Neural progenitor cell (in vitro differentiated cells): ENCODE measurements at regions not wholly inside any gene's neighbourhood (a gene's known extent, or its start where the extent isn't known, plus 50 kb on each side); places are given as distances from the start of the nearest gene placed in this dataset.

Source experiments
- DNase-seq: peaks from one replicate; pipeline ENCODE4 v3.0.0-alpha.2; 2016; ENCODE audit warnings: low spot score
- H2AFZ ChIP-seq: fragments of 200-600 bp; sonication (generic); replicated peaks from 2 replicates; pipeline ENCODE4 v1.6.1; 2016; ENCODE audit warnings: antibody characterized with exemption
- H3F3A ChIP-seq: fragments of 200-600 bp; sonication (generic); 2 replicates; pipeline ENCODE4 v1.6.1; 2016; ENCODE audit warnings: antibody characterized with exemption, low read depth
- H3K27ac ChIP-seq: fragments of 200-600 bp; sonication (generic); 2 replicates; pipeline ENCODE4 v1.5.1; 2016; ENCODE audit warnings: mild to moderate bottlenecking
- H3K27me3 ChIP-seq: fragments of 200-600 bp; sonication (generic); 2 replicates; pipeline ENCODE4 v1.6.1; 2016; ENCODE audit warnings: mild to moderate bottlenecking, moderate library complexity
- H3K36me3 ChIP-seq: fragments of 200-600 bp; sonication (generic); 2 replicates; pipeline ENCODE4 v1.5.1; 2016
- H3K4me1 ChIP-seq: fragments of 200-600 bp; sonication (generic); 2 replicates; pipeline ENCODE4 v1.6.1; 2016; ENCODE audit warnings: mixed run types
- H3K4me2 ChIP-seq: fragments of 200-600 bp; sonication (generic); 2 replicates; pipeline ENCODE4 v1.6.1; 2016
- H3K4me3 ChIP-seq: fragments of 200-600 bp; sonication (generic); 2 replicates; pipeline ENCODE4 v1.5.1; 2016
- H3K79me2 ChIP-seq: fragments of 200-600 bp; sonication (generic); 2 replicates; pipeline ENCODE4 v1.6.1; 2016; ENCODE audit warnings: low read depth
- H3K9ac ChIP-seq: fragments of 200-600 bp; sonication (generic); 2 replicates; pipeline ENCODE4 v1.6.1; 2016
- H3K9me3 ChIP-seq: fragments of 200-600 bp; sonication (generic); 2 replicates; pipeline ENCODE4 v1.5.1; 2016; ENCODE audit warnings: low read depth
- H4K20me1 ChIP-seq: fragments of 200-600 bp; sonication (generic); 2 replicates; pipeline ENCODE4 v1.6.1; 2016; ENCODE audit warnings: low read depth
- H3K27ac Mint-ChIP-seq: 3 replicates; pipeline ENCODE4 v1.8.0; 2021; ENCODE audit warnings: mixed read lengths
- H3K27me3 Mint-ChIP-seq: 2 replicates; pipeline ENCODE4 v1.8.0; 2022; ENCODE audit warnings: low read depth, mild to moderate bottlenecking, inconsistent platforms, moderate library complexity, mixed read lengths; ENCODE audit not compliant: insufficient read depth
- H3K36me3 Mint-ChIP-seq: 3 replicates; pipeline ENCODE4 v1.8.0; 2021; ENCODE audit warnings: mixed read lengths
- H3K4me1 Mint-ChIP-seq: 3 replicates; pipeline ENCODE4 v1.8.0; 2021; ENCODE audit warnings: mixed read lengths
- H3K4me3 Mint-ChIP-seq: 3 replicates; pipeline ENCODE4 v1.8.0; 2021; ENCODE audit warnings: mild to moderate bottlenecking, moderate library complexity, mixed read lengths
- H3K9me3 Mint-ChIP-seq: 3 replicates; pipeline ENCODE4 v1.8.0; 2020; ENCODE audit warnings: mixed read lengths
- CTCF ChIP-seq: fragments of 200-600 bp; sonication (generic); IDR thresholded peaks from 2 replicates; pipeline ENCODE4 v1.5.1; 2017; ENCODE audit warnings: antibody characterized with exemption, mild to moderate bottlenecking
- EZH2 ChIP-seq: fragments of 200-600 bp; sonication (generic); IDR thresholded peaks from 2 replicates; pipeline ENCODE4 v1.6.1; 2017; ENCODE audit warnings: antibody characterized with exemption, mild to moderate bottlenecking, moderate library complexity
- EZH2phosphoT487 ChIP-seq: fragments of 200-600 bp; sonication (generic); IDR thresholded peaks from 2 replicates; pipeline ENCODE4 v1.6.1; 2017; ENCODE audit warnings: antibody characterized with exemption

- TF ChIP-seq EZH2 (no peak), EZH2phosphoT487 (no peak), CTCF (no peak)
- H3K9me3 ChIP-seq: no peaks in the 10 kb centered on the region
- no peak overlapping the region for H3K4me3 ChIP-seq
- H4K20me1 ChIP-seq: no peaks in the 10 kb centered on the region
- Mint-ChIP-seq H3K27ac (no peak overlapping the region), H3K4me3 (no peak overlapping the region), H3K36me3 (no peaks in the 10 kb centered on the region), H3K4me1 (peaks cover 6% of the 10 kb centered on the region), H3K27me3 (no peaks in the 10 kb centered on the region), H3K9me3 (peaks cover 4% of the 10 kb centered on the region)
- no peak overlapping the region for H3K27ac ChIP-seq
- H3K9ac ChIP-seq: no peak overlapping the region
- no peak overlapping the region for H3K4me2 ChIP-seq
- H3K4me1 ChIP-seq: peaks cover 8% of the 10 kb centered on the region
- H2AFZ ChIP-seq: no peak overlapping the region
- no peak for DNase-seq
- no peaks in the 10 kb centered on the region for H3K79me2 ChIP-seq
- H3F3A ChIP-seq: no peaks in the 10 kb centered on the region
- H3K27me3 ChIP-seq: no peaks in the 10 kb centered on the region
- H3K36me3 ChIP-seq: no peaks in the 10 kb centered on the region
Observed at GRCh38 chr13:44786756-44787155, 202.5 kb downstream of the NUFIP1 start.

- no peak overlapping the region for H3K4me2 ChIP-seq
- Mint-ChIP-seq H3K4me1 (peaks cover 2% of the 10 kb centered on the region), H3K36me3 (no peaks in the 10 kb centered on the region), H3K4me3 (no peak overlapping the region), H3K27ac (no peak overlapping the region), H3K9me3 (peaks cover 4% of the 10 kb centered on the region), H3K27me3 (no peaks in the 10 kb centered on the region)
- H3K36me3 ChIP-seq: no peaks in the 10 kb centered on the region
- no peak for DNase-seq
- H3K27me3 ChIP-seq: no peaks in the 10 kb centered on the region
- no peak overlapping the region for H2AFZ ChIP-seq
- no peak overlapping the region for H3K4me3 ChIP-seq
- TF ChIP-seq EZH2phosphoT487: no peak
- peaks cover 2% of the 10 kb centered on the region for H3K4me1 ChIP-seq
- no peak overlapping the region for H3K9ac ChIP-seq
- no peaks in the 10 kb centered on the region for H4K20me1 ChIP-seq
- no peaks in the 10 kb centered on the region for H3F3A ChIP-seq
- no peaks in the 10 kb centered on the region for H3K9me3 ChIP-seq
- no peaks in the 10 kb centered on the region for H3K79me2 ChIP-seq
- H3K27ac ChIP-seq: no peak overlapping the region
Observed at GRCh38 chr13:44785401-44785800, 203.9 kb downstream of the NUFIP1 start.

- Mint-ChIP-seq H3K4me3 (no peak overlapping the region), H3K4me1 (peaks cover 2% of the 10 kb centered on the region), H3K27me3 (no peaks in the 10 kb centered on the region), H3K27ac (no peak overlapping the region), H3K9me3 (peaks cover 4% of the 10 kb centered on the region), H3K36me3 (no peaks in the 10 kb centered on the region)
- no peak overlapping the region for H3K4me3 ChIP-seq
- no peaks in the 10 kb centered on the region for H3K4me1 ChIP-seq
- H4K20me1 ChIP-seq: no peaks in the 10 kb centered on the region
- TF ChIP-seq EZH2phosphoT487 (no peak), CTCF (no peak), EZH2 (no peak)
- no peaks in the 10 kb centered on the region for H3K36me3 ChIP-seq
- no peak overlapping the region for H3K4me2 ChIP-seq
- no peaks in the 10 kb centered on the region for H3K27me3 ChIP-seq
- no peak for DNase-seq
- H3K79me2 ChIP-seq: no peaks in the 10 kb centered on the region
- H2AFZ ChIP-seq: no peak overlapping the region
- no peaks in the 10 kb centered on the region for H3F3A ChIP-seq
- no peak overlapping the region for H3K9ac ChIP-seq
- H3K27ac ChIP-seq: no peak overlapping the region
- no peaks in the 10 kb centered on the region for H3K9me3 ChIP-seq
Observed at GRCh38 chr13:44784708-44785080, 204.6 kb downstream of the NUFIP1 start.

GRCh38 chr13:44783994-44784707 lies 205.1 kb downstream of the NUFIP1 start:
- Mint-ChIP-seq H3K36me3 (no peaks in the 10 kb centered on the region), H3K9me3 (peaks cover 3% of the 10 kb centered on the region), H3K27ac (no peak overlapping the region), H3K27me3 (no peaks in the 10 kb centered on the region), H3K4me3 (no peak overlapping the region), H3K4me1 (no peaks in the 10 kb centered on the region)
- Histone ChIP-seq H3K27ac (no peak overlapping the region), H3K4me2 (no peak overlapping the region), H3K4me3 (no peak overlapping the region), H2AFZ (no peak overlapping the region), H3K79me2 (no peaks in the 10 kb centered on the region), H3F3A (no peaks in the 10 kb centered on the region), H3K36me3 (no peaks in the 10 kb centered on the region), H3K9ac (no peak overlapping the region), H3K9me3 (no peaks in the 10 kb centered on the region), H3K4me1 (no peaks in the 10 kb centered on the region), H3K27me3 (no peaks in the 10 kb centered on the region), H4K20me1 (no peaks in the 10 kb centered on the region)
- no peak for DNase-seq
- TF ChIP-seq CTCF (no peak), EZH2phosphoT487 (no peak), EZH2 (no peak)
